B cell (primary cell): ENCODE measurements at regions not wholly inside any gene's neighbourhood (a gene's known extent, or its start where the extent isn't known, plus 50 kb on each side); places are given as distances from the start of the nearest gene placed in this dataset.

Experiments used
- ATAC-seq: fragments of 200-7000 bp; cut with Tn5 transposase; one replicate; pipeline ENCODE4 v1.10.0; 2021; ENCODE audit warnings: low read depth, mild to moderate bottlenecking, moderate number of reproducible peaks, moderate library complexity
- CTCF ChIA-PET: fragments of 350-600 bp; sonication (Branson Sonifier 250); formaldehyde crosslinking; loops from one replicate; lab custom pipeline; 2021; ENCODE audit warnings: antibody characterized with exemption, inconsistent platforms; lab: Charles Lee
- POLR2A ChIA-PET: fragments of 350-600 bp; sonication (Branson Sonifier 250); formaldehyde crosslinking; loops from one replicate; lab custom pipeline; 2021; ENCODE audit warnings: antibody characterized with exemption; lab: Charles Lee
- DNase-seq: peaks from one replicate; pipeline ENCODE4 v3.0.0; 2013
- H2AFZ ChIP-seq: 2 replicates; pipeline ENCODE4 v1.6.1; 2012; ENCODE audit warnings: mild to moderate bottlenecking, low read depth, low read length; ENCODE audit not compliant: insufficient read depth, poor library complexity, severe bottlenecking
- H3K27ac ChIP-seq, 2 donors: 1 replicate in 1 of 2; 2 replicates in 1 of 2; pipeline ENCODE4 v1.5.1; 2012 to 2013; ENCODE audit warnings: low read length in 2 of 2, mild to moderate bottlenecking in 2 of 2, moderate library complexity in 1 of 2
- H3K27me3 ChIP-seq, 4 experiments: fragments of 200-600 bp in 1 of 4; sonication (generic) in 1 of 4; replicated peaks in 1 of 4; 1 replicate in 2 of 4; 2 replicates in 2 of 4; pipeline versions ENCODE4 v1.6.1 to v1.7.0; 2013 to 2016; ENCODE audit warnings: low read length in 3 of 4, mild to moderate bottlenecking in 2 of 4, mixed read lengths in 1 of 4, moderate library complexity in 1 of 4; ENCODE audit not compliant: insufficient read depth in 4 of 4, control insufficient read depth in 3 of 4; ENCODE audit errors: control extremely low read depth in 1 of 4
- H3K36me3 ChIP-seq, 2 experiments: replicated peaks in 1 of 2; 1 replicate in 1 of 2; 2 replicates in 1 of 2; pipeline versions ENCODE4 v1.6.1 to v1.7.1; 2013; ENCODE audit warnings: low read length in 1 of 2; ENCODE audit not compliant: insufficient read depth in 2 of 2, control insufficient read depth in 1 of 2; ENCODE audit errors: control extremely low read depth in 1 of 2, extremely low read depth in 1 of 2
- H3K4me1 ChIP-seq, 2 donors: fragments of 200-600 bp in 1 of 2; sonication (generic) in 1 of 2; 1 replicate in 1 of 2; 2 replicates in 1 of 2; pipeline versions ENCODE4 v1.5.1 to v1.6.1; 2013 to 2017; ENCODE audit warnings: low read length in 2 of 2; ENCODE audit not compliant: control insufficient read depth in 2 of 2, insufficient read depth in 2 of 2
- H3K4me2 ChIP-seq: replicated peaks from 2 replicates; pipeline ENCODE3; 2012; ENCODE audit warnings: mild to moderate bottlenecking, low read depth, low read length; ENCODE audit not compliant: poor library complexity, severe bottlenecking
- H3K4me3 ChIP-seq, 5 experiments: fragments of 200-600 bp in 1 of 5; sonication (generic) in 1 of 5; 1 replicate in 3 of 5; 2 replicates in 2 of 5; pipeline versions ENCODE4 v1.5.1 to v1.7.0; 2011 to 2016; ENCODE audit warnings: low read length in 4 of 5, mild to moderate bottlenecking in 4 of 5, low read depth in 2 of 5, control low read depth in 1 of 5, moderate library complexity in 1 of 5; ENCODE audit not compliant: insufficient read depth in 1 of 5; ENCODE audit errors: control extremely low read depth in 1 of 5, extremely low read depth in 1 of 5
- H3K79me2 ChIP-seq: fragments of 200-600 bp; sonication (generic); one replicate; pipeline ENCODE4 v1.6.0; 2016; ENCODE audit warnings: low read length; ENCODE audit not compliant: control insufficient read depth, insufficient read depth
- H3K9ac ChIP-seq: fragments of 200-600 bp; sonication (generic); 2 replicates; pipeline ENCODE4 v1.6.1; 2017; ENCODE audit warnings: mild to moderate bottlenecking, low read length, moderate library complexity
- H3K9me3 ChIP-seq, 3 donors: one replicate each; pipeline versions ENCODE4 v1.6.1 to v1.7.1; 2013; ENCODE audit warnings: low read length in 2 of 3; ENCODE audit not compliant: control insufficient read depth in 2 of 3, insufficient read depth in 1 of 3; ENCODE audit errors: control extremely low read depth in 1 of 3
- H4K20me1 ChIP-seq: 2 replicates; pipeline ENCODE4 v1.6.0; 2012; ENCODE audit warnings: mild to moderate bottlenecking, low read length; ENCODE audit not compliant: insufficient read depth, control insufficient read depth, poor library complexity, severe bottlenecking
- H3K27ac Mint-ChIP-seq: one replicate; pipeline ENCODE4 v1.8.0; 2021; ENCODE audit warnings: mixed read lengths
- H3K27me3 Mint-ChIP-seq: one replicate; pipeline ENCODE4 v1.8.0; 2021; ENCODE audit warnings: mixed read lengths
- H3K4me1 Mint-ChIP-seq: one replicate; pipeline ENCODE4 v1.8.0; 2021; ENCODE audit warnings: mixed read lengths
- H3K4me3 Mint-ChIP-seq: one replicate; pipeline ENCODE4 v1.8.0; 2021; ENCODE audit warnings: mixed read lengths
- H3K9me3 Mint-ChIP-seq: one replicate; pipeline ENCODE4 v1.8.0; 2022; ENCODE audit warnings: mixed read lengths; ENCODE audit not compliant: insufficient read depth
- CTCF ChIP-seq: fragments of 200-600 bp; IDR thresholded peaks from one replicate; pipeline ENCODE4 v1.8.0; 2022; ENCODE audit warnings: antibody characterized with exemption, mild to moderate bottlenecking
- EZH2 ChIP-seq: IDR thresholded peaks from 2 replicates; pipeline ENCODE4 v1.6.1; 2012; ENCODE audit warnings: borderline replicate concordance, low read depth, mild to moderate bottlenecking, moderate library complexity, low read length; ENCODE audit not compliant: insufficient read depth, poor library complexity, severe bottlenecking
- WGBS: methylation state at CpG from one replicate; pipeline ENCODE4 v1.1.5; 2013; ENCODE audit warnings: missing lambda C conversion rate; ENCODE audit not compliant: insufficient coverage; 5-methylcytosine and 5-hydroxymethylcytosine counted together
- intact Hi-C: fragments of 100-400 bp; cut with micrococcal nuclease; formaldehyde crosslinking; loops from one replicate; pipeline ENCODE4 v1.10.0; 2022

GRCh38 chr7:68805159-68805558 is 793.1 kb upstream of the AUTS2 start:
- Mint-ChIP-seq H3K4me3 (no peak overlapping the region), H3K4me1 (no peaks in the 10 kb centered on the region), H3K9me3 (peaks cover 14% of the 10 kb centered on the region), H3K27ac (no peak overlapping the region), H3K27me3 (no peaks in the 10 kb centered on the region)
- Histone ChIP-seq H3K4me2 (no peak overlapping the region), H3K9me3 (peaks cover 0 to 24% (median 0%) of the 10 kb centered on the region in 3 donors), H4K20me1 (no peaks in the 10 kb centered on the region), H3K4me3 (no peak overlapping the region), H3K27me3 (no peaks in the 10 kb centered on the region), H3K9ac (no peak overlapping the region), H3K27ac (no peak overlapping the region), H3K79me2 (no peaks in the 10 kb centered on the region), H2AFZ (no peak overlapping the region), H3K4me1 (no peaks in the 10 kb centered on the region), H3K36me3 (no peaks in the 10 kb centered on the region)
- WGBS: 100% methylated on average over 2 of the region's 5 CpGs
- CTCF ChIA-PET: no interaction called here
- POLR2A ChIA-PET: no interaction called here
- TF ChIP-seq EZH2: no peak
- no peak for TF ChIP-seq CTCF
- intact Hi-C loops: no loop called here
- ATAC-seq (no peak), DNase-seq (no peak)

DNA sequence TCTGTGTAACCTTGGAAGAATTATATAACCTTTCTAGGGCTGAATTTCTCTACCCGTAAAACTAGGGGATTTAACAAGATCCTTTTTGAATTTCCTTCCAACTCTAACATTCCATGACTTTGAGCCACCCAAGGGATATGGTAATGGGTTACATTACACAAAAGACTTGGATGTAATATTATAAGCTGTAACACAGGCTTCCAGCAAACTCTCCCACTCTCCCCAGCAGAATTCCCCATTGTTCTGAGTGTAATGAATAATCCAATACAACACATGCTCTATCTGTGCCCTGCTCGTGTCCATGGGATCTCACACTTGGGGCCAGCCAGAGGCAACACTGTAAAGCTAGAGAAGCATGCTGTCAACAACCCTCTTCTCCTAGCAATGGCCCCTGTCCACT is 790.6 kb upstream of the AUTS2 start:
- WGBS: 71% methylated on average over 1 of the region's 2 CpGs
- Histone ChIP-seq H3K4me2 (no peak overlapping the region), H3K27ac (no peak overlapping the region), H3K27me3 (no peaks in the 10 kb centered on the region), H3K4me3 (no peak overlapping the region), H2AFZ (no peak overlapping the region), H3K79me2 (no peaks in the 10 kb centered on the region), H3K4me1 (no peaks in the 10 kb centered on the region), H3K9me3 (peaks cover 0 to 20% (median 0%) of the 10 kb centered on the region in 3 donors), H4K20me1 (no peaks in the 10 kb centered on the region), H3K9ac (no peak overlapping the region), H3K36me3 (no peaks in the 10 kb centered on the region)
- CTCF ChIA-PET: no interaction called here
- H3K27me3 Mint-ChIP-seq: no peaks in the 10 kb centered on the region
- DNase-seq: no peak
- intact Hi-C loops: no loop called here
- H3K4me1 Mint-ChIP-seq: no peaks in the 10 kb centered on the region
- POLR2A ChIA-PET: no interaction called here
- H3K9me3 Mint-ChIP-seq: peaks cover 13% of the 10 kb centered on the region
- H3K27ac Mint-ChIP-seq: no peak overlapping the region
- H3K4me3 Mint-ChIP-seq: no peak overlapping the region
- TF ChIP-seq CTCF: no peak
- TF ChIP-seq EZH2: no peak
- ATAC-seq: no peak
